ENCODE measurements at regions not wholly inside any gene's neighbourhood (a gene's known extent, or its start where the extent isn't known, plus 50 kb on each side); places are given as distances from the start of the nearest gene placed in this dataset.
"Not testable (repeated sequence)": the region's sequence is repeated elsewhere in the genome, so short reads cannot be mapped to it uniquely, and the experiment has no call there.

DNA sequence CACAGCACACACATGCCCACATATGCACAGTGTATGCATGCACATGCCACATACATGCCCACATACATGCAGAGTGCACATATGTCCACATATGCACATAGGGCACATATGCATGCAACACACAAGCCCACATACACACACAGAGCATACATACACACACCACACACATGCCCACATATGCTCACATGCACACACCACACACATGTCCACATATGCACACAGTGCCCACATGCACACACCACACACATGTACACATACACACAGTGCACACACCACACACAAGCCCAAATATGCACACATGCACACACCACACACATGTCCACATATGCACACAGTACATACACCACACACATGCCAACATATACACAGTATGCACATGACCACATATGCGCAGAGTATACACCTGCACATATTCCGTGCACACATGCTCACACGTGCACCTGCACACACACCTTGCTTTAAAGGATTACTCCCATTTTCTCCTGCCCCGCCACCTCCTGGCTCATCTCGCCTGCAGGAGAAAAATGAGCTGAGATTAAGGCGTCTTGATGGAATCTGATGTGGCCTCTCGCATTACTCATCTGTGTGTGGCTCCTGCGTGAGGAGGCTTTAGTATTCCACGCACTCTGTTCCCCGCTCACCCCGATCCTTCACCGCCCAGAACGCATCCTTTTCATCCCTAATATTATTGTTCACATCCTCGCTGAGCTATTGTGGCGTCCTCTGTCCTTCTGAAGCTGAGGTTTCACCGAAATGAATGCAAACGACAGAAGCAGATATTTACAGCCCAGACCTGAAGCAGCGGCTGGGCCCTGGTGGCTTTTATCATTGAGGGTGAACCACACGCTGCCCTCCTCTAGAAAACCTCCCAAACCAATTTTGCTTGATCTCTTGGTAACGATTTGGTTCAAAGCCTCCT is 182.7 kb downstream of the OLFM1 start:
- FAIRE-seq (peak; percentile 95), DNase-seq (ENCODE audit: insufficient read length, low spot score) (no peak)

DNA sequence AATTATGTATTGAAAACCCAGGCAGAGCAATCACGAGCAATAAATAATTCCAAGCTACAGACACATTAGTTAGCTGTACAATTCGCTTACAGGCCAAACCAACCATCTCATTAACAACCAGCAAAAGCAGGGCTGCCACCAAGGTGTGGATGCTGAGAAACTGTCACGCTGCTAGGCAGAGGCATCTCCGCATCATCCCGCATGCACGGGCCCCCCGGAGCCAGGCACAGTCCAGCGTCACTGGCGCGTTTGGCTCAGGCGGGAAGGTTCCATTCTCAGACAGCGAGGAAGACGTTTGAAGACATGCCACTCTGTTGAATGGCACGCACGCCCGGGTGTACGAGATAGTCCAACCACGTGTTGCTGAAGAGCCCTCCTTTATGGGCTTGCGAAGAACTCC is 184.0 kb downstream of the OLFM1 start:
- DNase-seq (ENCODE audit: insufficient read length, low spot score) = no peak
- no peak for FAIRE-seq

DNA sequence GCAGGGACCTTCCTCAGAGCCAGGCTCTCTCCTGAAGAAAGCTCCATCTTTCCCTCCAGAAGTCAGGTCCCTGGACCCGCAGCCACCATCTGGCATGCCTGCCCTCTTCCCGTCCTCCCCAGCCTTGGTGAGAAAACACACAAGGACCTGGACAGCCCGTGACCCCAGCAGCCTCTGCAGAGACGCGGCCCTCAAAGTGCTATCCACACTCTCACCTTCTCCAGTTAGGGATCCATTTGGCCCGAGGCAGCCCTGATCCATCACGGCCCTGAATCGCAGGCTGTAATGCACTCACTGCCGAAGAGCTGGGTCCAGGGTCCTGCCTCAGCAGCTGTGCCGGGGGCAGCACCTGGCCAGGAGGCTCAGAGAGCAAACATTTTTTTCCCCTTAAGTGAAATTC is 185.1 kb downstream of the OLFM1 start:
- DNase-seq (ENCODE audit: insufficient read length, low spot score) = no peak
- FAIRE-seq = no peak

DNA sequence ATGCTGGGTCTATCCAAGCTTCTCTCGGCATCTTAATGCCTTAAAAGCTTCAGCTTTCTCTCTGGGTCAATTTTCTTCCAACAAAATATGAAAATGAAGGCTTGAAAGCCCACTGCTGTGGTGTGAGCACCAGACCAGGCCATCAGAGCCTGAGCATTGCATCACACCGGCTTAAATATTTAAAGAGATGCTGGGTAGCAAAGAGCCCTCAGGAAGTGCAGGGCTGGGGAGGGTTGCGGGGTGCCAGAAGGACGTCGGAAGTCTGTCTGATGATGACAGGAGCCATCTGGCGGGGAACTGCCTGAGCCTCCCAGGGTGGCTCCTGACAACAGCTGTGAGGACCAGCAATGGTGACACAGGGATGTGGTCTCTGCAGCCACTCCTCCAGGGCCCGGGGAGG is 185.5 kb downstream of the OLFM1 start:
- FAIRE-seq (no peak), DNase-seq (ENCODE audit: insufficient read length, low spot score) (no peak)

DNA sequence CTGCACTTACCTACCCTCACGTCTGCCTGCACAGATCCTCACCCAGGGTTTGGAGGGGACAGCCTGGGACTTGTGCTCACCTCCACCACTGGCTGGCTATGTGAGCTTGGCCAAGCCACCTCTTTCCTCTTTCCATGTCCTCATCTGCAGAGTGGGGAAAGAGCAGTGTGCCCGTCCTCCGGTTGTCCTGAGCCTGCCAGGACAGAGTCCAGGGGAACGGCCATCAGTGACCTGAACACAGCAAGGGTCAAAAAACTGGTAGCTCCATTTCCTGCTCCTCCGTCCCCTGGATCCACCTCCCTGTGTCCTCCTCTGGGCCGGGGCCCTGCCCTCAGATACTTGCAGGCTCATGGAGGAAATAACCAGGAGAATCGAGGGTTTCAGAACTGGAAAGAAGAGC is 187.7 kb downstream of the OLFM1 start:
- no peak for DNase-seq (ENCODE audit: insufficient read length, low spot score)
- no peak for FAIRE-seq

DNA sequence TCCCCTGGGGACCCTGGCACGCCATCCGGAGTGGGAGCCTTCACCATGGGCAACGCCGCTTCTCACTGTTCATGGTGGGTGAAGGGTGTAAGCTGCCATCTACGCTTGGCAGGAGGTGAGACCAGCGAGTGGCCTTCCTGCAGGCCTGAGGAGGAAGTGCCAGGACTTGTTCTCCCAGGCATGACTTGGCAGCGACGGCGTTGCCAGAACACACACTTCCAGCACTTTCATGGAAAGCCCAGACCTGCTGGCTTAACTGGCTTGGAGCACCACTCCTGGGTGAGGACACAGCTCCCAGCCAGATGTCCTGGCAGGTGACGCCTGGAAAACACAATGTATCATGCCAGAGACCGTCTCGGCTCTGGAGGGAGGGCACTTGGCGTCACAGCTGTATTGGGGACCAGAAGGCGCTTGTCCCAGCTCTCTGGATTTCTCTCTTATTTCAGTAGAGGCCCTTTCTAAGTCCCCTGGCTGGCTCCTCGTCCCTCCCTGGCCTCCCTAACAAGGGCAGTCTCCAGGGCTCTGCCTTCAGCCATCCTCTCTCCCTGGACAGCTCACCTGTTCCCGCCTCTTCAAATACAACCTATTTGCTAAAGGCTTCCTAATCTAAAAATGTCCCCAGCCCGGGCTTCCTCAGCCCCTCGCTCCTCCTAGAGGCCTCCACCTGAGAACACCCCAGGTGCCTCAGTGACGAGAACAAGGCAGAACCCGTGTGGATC is 188.3 kb downstream of the OLFM1 start:
- FAIRE-seq = no peak
- DNase-seq (ENCODE audit: insufficient read length, low spot score) = no peak

DNA sequence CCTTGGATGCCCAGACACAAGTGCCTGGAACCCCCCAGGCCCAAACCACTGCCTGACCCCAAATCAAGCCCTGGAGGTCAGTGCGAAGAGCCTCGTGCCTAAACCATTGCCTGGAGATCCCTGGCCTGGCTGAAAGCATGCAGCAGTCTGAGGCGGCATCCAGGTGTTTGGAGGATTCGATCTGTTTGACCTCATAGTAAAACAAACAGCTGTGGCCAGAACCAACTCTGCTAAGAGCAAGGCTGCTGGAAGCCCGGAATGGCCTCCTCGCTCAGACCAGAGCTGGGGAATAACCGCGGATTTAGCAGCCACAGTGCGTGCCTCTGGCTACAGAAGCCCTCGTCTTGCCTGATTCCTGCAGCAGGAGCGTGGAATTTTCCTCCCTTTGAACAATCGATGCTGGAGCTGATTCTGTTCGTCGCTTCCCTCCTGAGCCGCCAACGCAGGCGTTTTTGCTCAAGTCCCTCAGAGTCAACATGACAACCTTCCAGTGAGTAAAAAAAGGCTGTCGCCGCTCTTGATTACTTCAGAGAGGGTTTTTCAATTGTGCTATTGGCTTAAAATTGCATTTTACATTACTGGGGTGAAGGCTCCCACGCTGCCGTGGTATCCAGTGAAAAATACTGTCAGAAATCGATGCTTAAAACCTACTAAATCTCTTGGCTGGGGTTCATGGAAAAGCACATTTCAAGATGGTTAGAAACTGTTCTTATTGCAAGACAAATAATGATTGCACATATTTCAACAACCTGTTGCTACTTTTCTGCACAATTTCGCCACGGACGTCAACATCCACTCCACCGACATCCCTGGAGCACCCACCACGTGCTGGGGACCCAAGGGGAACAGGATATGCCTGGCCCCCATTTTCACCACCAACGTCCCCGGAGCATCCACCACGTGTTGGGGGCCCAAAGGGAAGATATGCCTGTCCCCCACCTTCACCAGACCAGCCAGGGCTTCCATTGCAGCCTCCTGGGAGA is 190.0 kb downstream of the OLFM1 start:
- FAIRE-seq = no peak
- no peak for DNase-seq (ENCODE audit: insufficient read length, low spot score)

DNA sequence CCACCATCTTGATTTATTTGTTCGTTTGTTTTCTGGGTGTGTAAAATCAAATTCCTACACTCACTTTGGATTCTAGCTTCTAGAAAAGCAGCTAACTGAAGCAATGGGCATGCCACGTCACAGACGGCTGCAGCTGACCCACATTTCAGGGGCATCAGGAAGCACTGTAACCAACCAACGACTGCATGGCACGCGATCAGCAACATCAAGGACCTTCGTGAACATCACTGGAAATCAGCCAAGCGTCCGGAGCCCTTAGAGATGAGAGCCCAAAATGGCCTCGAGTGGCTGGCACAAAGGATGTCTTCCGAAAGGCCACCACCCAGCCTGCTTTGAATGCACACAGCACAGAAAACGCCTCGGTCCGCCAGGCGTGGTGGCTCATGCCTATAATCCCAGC is 191.1 kb downstream of the OLFM1 start:
- FAIRE-seq = no peak

DNA sequence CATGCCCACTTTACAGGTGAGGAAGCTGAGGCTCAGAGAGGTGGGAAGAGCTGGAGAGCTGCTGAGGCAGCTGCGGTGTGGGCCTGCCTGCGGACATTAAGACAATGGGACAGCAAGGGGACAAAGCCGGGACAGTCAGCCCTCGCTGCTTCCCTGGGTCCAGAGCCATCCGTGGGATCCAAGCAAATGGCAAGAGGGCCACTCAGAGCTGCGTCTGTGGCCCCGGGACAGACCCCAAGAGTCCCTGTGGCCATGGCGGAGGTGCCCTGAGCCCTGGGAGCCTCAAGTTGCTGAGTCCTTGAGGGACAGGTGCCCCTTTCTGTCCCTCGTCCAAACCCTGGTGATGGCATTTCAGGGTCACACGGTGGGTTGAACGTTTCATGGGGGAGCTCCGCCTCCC is 191.9 kb downstream of the OLFM1 start:
- no peak for FAIRE-seq
- no peak for DNase-seq (ENCODE audit: insufficient read length, low spot score)

More for the DNA sequence above, 191.1 kb downstream of the OLFM1 start:
- no peak for DNase-seq (ENCODE audit: insufficient read length, low spot score)

DNA sequence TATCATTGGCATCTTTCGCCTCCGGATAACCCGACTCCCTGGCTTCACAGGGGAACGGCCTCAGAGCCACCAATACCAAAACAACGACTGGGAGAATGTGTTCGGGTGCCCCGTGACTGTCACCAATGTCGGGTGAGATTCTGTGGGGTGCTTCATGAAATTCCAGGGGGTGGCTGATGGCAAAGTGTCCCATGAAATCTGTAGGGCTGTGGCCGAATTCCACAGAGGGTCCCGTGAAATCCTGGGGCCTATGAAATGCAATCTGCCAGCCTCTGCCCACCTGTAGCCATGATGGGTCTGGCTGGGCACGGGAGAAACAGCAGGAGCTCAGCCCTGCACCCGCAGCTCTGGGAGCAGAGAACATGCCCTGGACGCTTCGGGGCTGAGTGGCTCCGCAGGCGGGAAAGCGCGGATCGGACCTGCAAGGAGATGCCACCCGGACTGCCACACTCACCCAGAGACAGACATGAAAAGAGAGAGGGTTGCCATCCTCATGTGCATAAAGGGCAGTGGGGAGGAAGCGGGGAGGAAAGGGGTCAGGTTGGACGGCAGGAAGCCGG is 192.4 kb downstream of the OLFM1 start:
- FAIRE-seq (no peak), DNase-seq (ENCODE audit: insufficient read length, low spot score) (no peak)

DNA sequence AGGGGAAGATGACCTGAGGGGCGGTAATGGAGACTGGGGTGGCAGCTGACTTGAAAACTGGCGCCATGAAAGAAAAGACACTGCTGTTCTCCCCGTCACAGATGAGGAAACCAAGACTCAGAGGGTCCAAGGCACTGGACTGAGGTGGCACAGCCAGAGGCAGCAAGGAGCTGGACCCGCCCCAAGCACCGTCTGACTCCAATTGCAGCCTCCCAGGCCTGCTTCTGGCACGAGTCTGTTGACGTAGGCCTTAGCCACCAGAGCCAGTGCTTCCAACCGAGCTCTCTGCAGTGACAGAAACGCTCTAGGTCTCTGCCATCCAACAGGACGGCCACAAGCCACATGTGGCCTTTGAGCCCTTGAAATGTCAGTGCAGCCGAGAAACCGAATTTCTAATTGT is 193.2 kb downstream of the OLFM1 start:
- no peak for FAIRE-seq

DNA sequence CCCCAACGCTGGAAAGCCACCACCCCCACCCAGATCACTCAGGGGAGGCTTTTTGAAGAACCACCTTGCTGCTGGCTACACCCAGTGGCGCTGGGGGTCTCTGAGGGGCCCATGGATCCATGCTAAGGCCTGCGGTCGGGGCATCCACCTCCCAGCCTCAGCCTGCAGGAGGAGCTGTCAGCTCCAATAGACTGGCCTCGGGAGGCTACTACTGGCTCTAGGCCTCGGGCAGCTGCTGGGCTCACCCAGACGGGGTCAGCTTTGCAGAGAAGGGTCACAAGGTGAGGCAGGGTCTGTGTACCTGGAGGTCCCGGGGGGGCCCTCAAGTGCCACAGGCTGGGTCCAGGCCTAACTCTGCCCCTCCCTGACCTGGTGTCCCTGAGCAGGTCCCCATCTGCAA is 193.7 kb downstream of the OLFM1 start:
- no peak for FAIRE-seq

More for the DNA sequence above, 193.2 kb downstream of the OLFM1 start:
- DNase-seq (ENCODE audit: insufficient read length, low spot score) = no peak

DNA sequence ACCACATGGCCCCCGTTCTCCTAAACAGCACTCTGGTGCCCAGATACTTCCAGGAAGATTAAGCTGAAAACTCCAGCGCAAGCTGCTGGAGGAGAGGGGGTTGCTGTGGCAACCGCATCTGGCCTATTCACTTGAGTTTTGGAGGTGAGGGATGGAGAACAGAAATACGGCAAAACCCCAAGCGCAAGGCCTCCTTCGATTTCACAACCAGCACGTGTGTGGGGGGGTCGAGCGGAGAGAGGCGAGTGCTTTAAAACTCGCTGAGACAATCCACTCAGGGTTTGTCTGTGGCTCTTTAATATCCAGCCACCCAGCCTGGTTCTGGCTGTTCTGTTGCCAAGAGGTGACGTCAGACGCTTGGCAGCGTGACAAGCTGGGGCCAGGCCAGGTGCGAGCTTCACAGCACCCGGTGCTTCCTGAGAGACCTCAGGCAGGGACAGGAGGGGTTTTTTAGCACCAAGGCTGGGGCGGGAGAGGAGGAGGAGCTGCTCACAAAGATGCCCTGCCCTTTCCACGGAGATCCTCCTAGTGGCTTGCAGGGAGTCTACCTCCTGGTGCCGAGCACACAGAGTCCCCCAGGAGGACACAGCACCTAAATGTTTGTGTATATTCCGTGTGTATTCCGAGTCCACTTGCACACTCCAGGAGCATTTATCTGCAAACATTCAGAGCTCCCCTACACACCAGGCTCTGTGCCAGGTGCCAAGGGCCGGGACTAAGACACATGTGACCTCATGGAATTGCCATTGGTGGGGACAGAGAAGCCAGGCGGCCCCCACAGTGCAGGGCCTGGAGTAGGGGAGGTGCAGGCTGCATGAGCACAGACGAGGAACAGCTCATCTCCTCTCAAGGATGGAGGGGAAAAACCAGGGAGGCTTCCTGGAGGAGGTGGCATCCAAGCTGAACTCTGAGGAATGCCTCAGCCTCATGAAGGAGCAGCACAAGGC is 194.6 kb downstream of the OLFM1 start:
- peak; percentile 12 for DNase-seq (ENCODE audit: insufficient read length, low spot score)
- FAIRE-seq = no peak

More for the DNA sequence above, 193.7 kb downstream of the OLFM1 start:
- no peak for DNase-seq (ENCODE audit: insufficient read length, low spot score)

DNA sequence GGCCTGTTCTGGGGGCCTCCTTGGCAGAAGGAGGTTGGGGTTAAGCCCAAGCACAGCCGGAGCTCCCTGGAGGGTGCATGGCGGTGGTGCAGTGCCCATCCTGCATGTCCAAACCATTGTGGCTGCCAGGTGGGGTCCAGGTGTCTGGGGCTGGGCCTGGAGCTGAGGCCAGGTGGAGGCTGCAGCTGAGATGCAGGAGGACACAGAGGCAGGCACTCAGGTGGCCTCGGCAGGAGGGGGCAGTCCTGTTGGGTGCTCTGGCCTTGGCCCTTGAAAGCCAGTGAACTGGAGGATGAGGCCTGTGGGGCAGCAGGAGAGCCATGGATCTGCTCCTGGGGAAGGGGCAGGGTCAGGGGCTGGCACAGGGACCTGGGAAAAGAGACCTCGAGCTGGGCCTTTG is 195.3 kb downstream of the OLFM1 start:
- FAIRE-seq = no peak
- DNase-seq (ENCODE audit: insufficient read length, low spot score) = no peak

DNA sequence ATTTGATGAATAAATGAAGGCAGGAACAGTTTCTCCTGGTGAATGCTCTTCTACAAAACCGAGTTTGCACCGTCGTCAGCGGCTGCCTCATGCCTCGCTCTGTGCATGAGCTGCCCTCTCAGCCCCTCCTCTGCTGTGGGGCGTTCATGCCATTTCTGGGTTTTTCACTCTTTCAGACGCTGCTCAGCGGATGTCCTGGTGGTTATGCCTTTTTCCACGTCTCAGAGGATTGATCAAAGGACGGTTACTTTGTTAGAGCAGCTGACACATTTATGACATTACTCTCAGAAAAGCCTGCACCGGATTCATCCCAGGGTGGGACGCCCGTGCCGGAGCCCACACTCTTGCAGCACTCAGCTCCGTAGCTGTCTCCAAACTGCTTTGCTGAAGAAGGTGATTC is 195.9 kb upstream of the PPP1R26 start:
- FAIRE-seq (no peak), DNase-seq (ENCODE audit: insufficient read length, low spot score) (no peak)

DNA sequence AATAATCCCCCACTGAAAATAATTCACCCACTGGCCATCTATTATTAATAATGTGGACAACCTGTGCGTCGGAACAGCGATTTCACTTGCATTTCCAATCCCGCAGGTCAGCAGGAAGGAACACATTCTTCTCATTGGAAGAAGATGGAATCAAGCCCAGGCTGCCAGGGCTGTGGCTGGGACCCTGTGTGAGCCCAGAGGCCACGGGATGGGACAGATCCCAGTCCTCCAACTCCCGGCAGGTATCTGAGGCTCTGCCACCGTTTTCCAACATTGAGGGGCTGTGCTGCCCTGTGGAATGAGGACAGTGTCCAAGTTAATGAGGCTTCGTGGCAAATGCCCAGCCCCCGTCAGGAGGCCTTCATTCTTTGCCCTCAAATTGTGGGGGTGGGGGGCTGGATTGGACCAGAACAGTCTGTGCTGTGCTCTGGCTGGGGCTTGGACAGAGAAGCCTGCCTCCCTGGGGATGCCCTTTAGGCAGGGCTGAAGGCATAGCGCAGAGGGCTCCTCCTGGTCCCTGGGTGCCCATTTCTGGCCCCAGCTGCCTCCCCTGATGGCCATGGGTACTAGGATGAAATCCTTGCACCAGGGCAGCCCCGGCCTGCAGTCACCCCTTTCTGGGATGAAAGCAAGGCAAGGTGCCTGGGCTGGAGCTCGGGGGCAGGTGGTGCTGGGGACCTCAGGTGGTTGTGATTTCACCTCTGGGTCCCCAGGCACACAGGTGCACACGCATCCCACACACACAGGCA is 195.0 kb upstream of the PPP1R26 start:
- FAIRE-seq (no peak), DNase-seq (ENCODE audit: insufficient read length, low spot score) (no peak)

DNA sequence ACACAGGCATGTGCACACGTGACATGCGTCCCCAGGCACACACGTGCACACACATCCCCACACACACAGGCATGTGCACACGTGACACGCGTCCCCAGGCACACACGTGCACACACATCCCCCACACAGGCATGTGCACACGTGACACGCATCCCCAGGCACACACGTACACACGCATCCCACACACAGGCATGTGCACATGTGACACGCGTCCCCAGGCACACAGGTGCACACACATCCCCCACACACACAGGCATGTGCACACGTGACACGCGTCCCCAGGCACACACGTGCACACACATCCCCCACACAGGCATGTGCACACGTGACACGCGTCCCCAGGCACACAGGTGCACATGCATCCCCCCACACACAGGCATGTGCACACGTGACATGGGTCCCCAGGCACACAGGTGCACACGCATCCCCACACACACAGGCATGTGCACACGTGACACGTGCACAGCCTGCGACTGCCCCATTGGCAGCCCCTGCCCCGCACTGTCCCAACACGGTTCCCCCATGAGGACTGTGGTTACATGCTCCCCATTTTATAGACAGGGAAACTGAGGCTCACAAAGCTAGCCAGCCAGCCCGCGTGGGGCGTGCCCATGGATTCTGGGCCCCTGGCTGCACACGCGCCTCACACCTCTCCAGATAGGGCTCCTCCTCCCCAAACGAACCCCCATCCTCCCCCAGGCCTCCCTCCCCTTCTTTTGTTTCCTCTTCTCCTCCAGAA is 193.2 kb upstream of the PPP1R26 start:
- FAIRE-seq = peak; percentile 55
- DNase-seq (ENCODE audit: insufficient read length, low spot score) = not testable (repeated sequence)

DNA sequence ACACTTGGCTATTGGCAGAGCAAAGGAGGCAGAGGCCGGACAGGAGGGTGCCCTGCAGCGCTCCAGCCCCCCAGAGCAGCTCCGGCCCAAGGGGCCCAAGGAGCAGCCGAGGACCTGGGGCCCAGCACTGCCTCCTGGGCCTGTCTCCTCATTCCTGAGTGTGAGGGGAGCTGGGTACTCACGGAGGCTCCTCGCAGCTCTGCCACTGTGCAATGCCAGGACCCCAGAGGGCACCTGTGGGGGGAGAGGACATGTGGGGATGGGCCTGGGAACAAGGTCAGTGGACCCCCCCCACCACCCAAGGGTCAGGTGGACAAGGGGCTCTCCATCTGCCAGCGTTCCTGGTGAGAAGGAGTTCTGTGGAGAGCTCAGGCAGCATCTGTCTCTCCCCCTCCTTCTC is 192.6 kb upstream of the PPP1R26 start:
- FAIRE-seq = no peak
- no peak for DNase-seq (ENCODE audit: insufficient read length, low spot score)
